ENCODE measurements at regions not wholly inside any gene's neighbourhood (a gene's known extent, or its start where the extent isn't known, plus 50 kb on each side); places are given as distances from the start of the nearest gene placed in this dataset.

DNA sequence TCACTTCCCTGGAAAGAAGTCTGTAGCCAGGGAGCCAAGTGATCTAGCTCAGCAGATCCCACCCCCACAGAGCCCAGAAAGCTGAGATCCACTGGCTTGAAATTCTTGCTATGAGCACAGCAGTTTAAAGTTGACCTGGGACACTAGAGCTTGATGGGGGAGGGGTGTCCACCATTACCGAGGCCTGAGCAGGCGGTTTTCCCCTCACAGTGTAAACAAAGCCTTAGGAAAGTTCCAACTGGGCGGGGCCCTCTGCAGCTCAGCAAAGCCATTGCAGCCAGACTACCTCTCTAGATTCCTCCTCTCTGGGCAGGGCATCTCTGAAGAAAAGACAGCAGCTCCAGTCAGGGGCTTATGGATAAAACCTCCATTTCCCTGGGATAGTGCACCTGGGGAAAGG, 887.2 kb upstream of the LRATD1 start:
- TF ChIP-seq, protein P1, sequence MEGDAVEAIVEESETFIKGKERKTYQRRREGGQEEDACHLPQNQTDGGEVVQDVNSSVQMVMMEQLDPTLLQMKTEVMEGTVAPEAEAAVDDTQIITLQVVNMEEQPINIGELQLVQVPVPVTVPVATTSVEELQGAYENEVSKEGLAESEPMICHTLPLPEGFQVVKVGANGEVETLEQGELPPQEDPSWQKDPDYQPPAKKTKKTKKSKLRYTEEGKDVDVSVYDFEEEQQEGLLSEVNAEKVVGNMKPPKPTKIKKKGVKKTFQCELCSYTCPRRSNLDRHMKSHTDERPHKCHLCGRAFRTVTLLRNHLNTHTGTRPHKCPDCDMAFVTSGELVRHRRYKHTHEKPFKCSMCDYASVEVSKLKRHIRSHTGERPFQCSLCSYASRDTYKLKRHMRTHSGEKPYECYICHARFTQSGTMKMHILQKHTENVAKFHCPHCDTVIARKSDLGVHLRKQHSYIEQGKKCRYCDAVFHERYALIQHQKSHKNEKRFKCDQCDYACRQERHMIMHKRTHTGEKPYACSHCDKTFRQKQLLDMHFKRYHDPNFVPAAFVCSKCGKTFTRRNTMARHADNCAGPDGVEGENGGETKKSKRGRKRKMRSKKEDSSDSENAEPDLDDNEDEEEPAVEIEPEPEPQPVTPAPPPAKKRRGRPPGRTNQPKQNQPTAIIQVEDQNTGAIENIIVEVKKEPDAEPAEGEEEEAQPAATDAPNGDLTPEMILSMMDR (conservative IDR thresholded peaks at IDR 0.05 in 1 of 2, IDR thresholded peaks at IDR 0.05 in 1 of 2; ENCODE audit: low read depth in 1 of 2, low read length in 2 of 2): no peak
- TF ChIP-seq EZH2 (IDR thresholded peaks at IDR 0.05; ENCODE audit: low read length, missing control alignments): no peak
